ENCODE measurements at regions not wholly inside any gene's neighbourhood (a gene's known extent, or its start where the extent isn't known, plus 50 kb on each side); places are given as distances from the start of the nearest gene placed in this dataset.

GRCh38 chr7:68573271-68574005 lies 1024.8 kb upstream of the AUTS2 start:
- TF ChIP-seq CTCF (IDR thresholded peaks at IDR 0.05; ENCODE audit: low read depth, low read length, missing control alignments): no peak
- no peak for DNase-seq
- H3K36me3 ChIP-seq (replicated peaks): no peaks in the 10 kb centered on the region
- H3K27me3 ChIP-seq (replicated peaks): no peaks in the 10 kb centered on the region
- H3K4me3 ChIP-seq (ENCODE audit: low read depth, low read length): no peak overlapping the region
- H3K27ac ChIP-seq: no peak overlapping the region
- in situ Hi-C loops (cut with HindIII; ENCODE audit: low pct_ligation_motif_present, low sequenced_read_pairs): no loop called here

GRCh38 chr7:68576366-68576765 lies 1021.9 kb upstream of the AUTS2 start:
- no peak overlapping the region for H3K27ac ChIP-seq
- DNase-seq: no peak
- in situ Hi-C loops (cut with HindIII; ENCODE audit: low pct_ligation_motif_present, low sequenced_read_pairs): no loop called here
- no peaks in the 10 kb centered on the region for H3K36me3 ChIP-seq (replicated peaks)
- no peak for TF ChIP-seq CTCF (IDR thresholded peaks at IDR 0.05; ENCODE audit: low read depth, low read length, missing control alignments)
- H3K27me3 ChIP-seq (replicated peaks): no peaks in the 10 kb centered on the region
- H3K4me3 ChIP-seq (ENCODE audit: low read depth, low read length): no peak overlapping the region

GRCh38 chr7:68581417-68581816 lies 1016.9 kb upstream of the AUTS2 start:
- in situ Hi-C loops (cut with HindIII; ENCODE audit: low pct_ligation_motif_present, low sequenced_read_pairs): no loop called here
- TF ChIP-seq CTCF (IDR thresholded peaks at IDR 0.05; ENCODE audit: low read depth, low read length, missing control alignments): no peak

GRCh38 chr7:68587599-68587998 lies 1010.7 kb upstream of the AUTS2 start:
- DNase-seq: no peak
- Histone ChIP-seq H3K27ac (no peak overlapping the region), H3K27me3 (replicated peaks) (no peaks in the 10 kb centered on the region), H3K36me3 (replicated peaks) (no peaks in the 10 kb centered on the region), H3K4me3 (ENCODE audit: low read depth, low read length) (no peak overlapping the region)
- in situ Hi-C loops (cut with HindIII; ENCODE audit: low pct_ligation_motif_present, low sequenced_read_pairs): no loop called here
- no peak for TF ChIP-seq CTCF (IDR thresholded peaks at IDR 0.05; ENCODE audit: low read depth, low read length, missing control alignments)

More at GRCh38 chr7:68581417-68581816, 1016.9 kb upstream of the AUTS2 start:
- DNase-seq: no peak
- no peak overlapping the region for H3K27ac ChIP-seq
- H3K27me3 ChIP-seq (replicated peaks): no peaks in the 10 kb centered on the region
- H3K36me3 ChIP-seq (replicated peaks): no peaks in the 10 kb centered on the region
- H3K4me3 ChIP-seq (ENCODE audit: low read depth, low read length): no peak overlapping the region

GRCh38 chr7:68601826-68602225 lies 996.4 kb upstream of the AUTS2 start:
- H3K27me3 ChIP-seq (replicated peaks): no peaks in the 10 kb centered on the region
- no peak overlapping the region for H3K4me3 ChIP-seq (ENCODE audit: low read depth, low read length)
- no peak for TF ChIP-seq CTCF (IDR thresholded peaks at IDR 0.05; ENCODE audit: low read depth, low read length, missing control alignments)
- no peak overlapping the region for H3K27ac ChIP-seq
- in situ Hi-C loops (cut with HindIII; ENCODE audit: low pct_ligation_motif_present, low sequenced_read_pairs): no loop called here
- no peaks in the 10 kb centered on the region for H3K36me3 ChIP-seq (replicated peaks)
- DNase-seq: no peak

GRCh38 chr7:68604541-68604940 lies 993.7 kb upstream of the AUTS2 start:
- Histone ChIP-seq H3K36me3 (replicated peaks) (no peaks in the 10 kb centered on the region), H3K27ac (no peak overlapping the region), H3K4me3 (ENCODE audit: low read depth, low read length) (no peak overlapping the region), H3K27me3 (replicated peaks) (no peaks in the 10 kb centered on the region)
- no peak for TF ChIP-seq CTCF (IDR thresholded peaks at IDR 0.05; ENCODE audit: low read depth, low read length, missing control alignments)
- in situ Hi-C loops (cut with HindIII; ENCODE audit: low pct_ligation_motif_present, low sequenced_read_pairs): no loop called here
- no peak for DNase-seq
